H1 (cell line): ENCODE measurements at regions not wholly inside any gene's neighbourhood (a gene's known extent, or its start where the extent isn't known, plus 50 kb on each side); places are given as distances from the start of the nearest gene placed in this dataset.

ENCODE experiments used
- CTCF ChIA-PET: fragments of 300-600 bp; sonication (Branson Sonifier 250); formaldehyde crosslinking; loops from one replicate; lab custom pipeline; 2021; ENCODE audit not compliant: partially characterized antibody; lab: Charles Lee
- POLR2A ChIA-PET: fragments of 300-600 bp; sonication (Branson Sonifier 250); formaldehyde crosslinking; loops from one replicate; lab custom pipeline; 2021; ENCODE audit warnings: inconsistent platforms; ENCODE audit not compliant: partially characterized antibody; lab: Charles Lee
- DNase-seq, 2 experiments: peaks; one replicate each; pipeline versions ENCODE4 v3.0.0 to v3.0.0-alpha.2; 2010 to 2022; ENCODE audit warnings: low spot score in 2 of 2, low read depth in 1 of 2, mixed read lengths in 1 of 2
- FAIRE-seq: peaks from 2 replicates; lab custom pipeline; 2011; peaks lifted over from hg19 to GRCh38; lab: Jason Lieb, UNC
- H2AFZ ChIP-seq: 2 replicates; pipeline ENCODE4 v1.8.1; 2012; ENCODE audit warnings: low read length, inconsistent platforms
- H2AK5ac ChIP-seq: 2 replicates; pipeline ENCODE4 v1.6.1; 2013; ENCODE audit warnings: low read depth, low read length
- H2BK120ac ChIP-seq: replicated peaks from 2 replicates; pipeline ENCODE3; 2013; ENCODE audit warnings: low read depth, low read length, inconsistent platforms
- H2BK12ac ChIP-seq: 2 replicates; pipeline ENCODE4 v1.6.1; 2013; ENCODE audit warnings: low read depth, low read length
- H2BK15ac ChIP-seq: 2 replicates; pipeline ENCODE4 v1.6.1; 2013; ENCODE audit warnings: low read length
- H2BK20ac ChIP-seq: 2 replicates; pipeline ENCODE4 v1.6.1; 2013; ENCODE audit warnings: low read length
- H2BK5ac ChIP-seq: 2 replicates; pipeline ENCODE4 v1.6.1; 2013; ENCODE audit warnings: low read depth, low read length
- H3K14ac ChIP-seq: 2 replicates; pipeline ENCODE4 v1.6.1; 2013; ENCODE audit warnings: inconsistent platforms; ENCODE audit not compliant: insufficient read length
- H3K18ac ChIP-seq: 2 replicates; pipeline ENCODE4 v1.6.1; 2013; ENCODE audit warnings: low read length; ENCODE audit errors: extremely low read depth
- H3K23ac ChIP-seq: 2 replicates; pipeline ENCODE4 v1.6.1; 2013; ENCODE audit warnings: inconsistent platforms; ENCODE audit not compliant: insufficient read length
- H3K23me2 ChIP-seq: 2 replicates; pipeline ENCODE4 v1.6.1; 2013; ENCODE audit warnings: low read depth, low read length
- H3K27ac ChIP-seq: 2 replicates; pipeline ENCODE4 v1.6.1; 2011; ENCODE audit warnings: low read depth, low read length, inconsistent platforms
- H3K27me3 ChIP-seq, 4 experiments: replicated peaks in 1 of 4; 1 replicate in 1 of 4; 2 replicates in 3 of 4; pipeline versions ENCODE4 v1.6.1 to v1.8.1; 2011 to 2013; ENCODE audit warnings: low read length in 3 of 4, mild to moderate bottlenecking in 3 of 4, inconsistent platforms in 2 of 4, mixed read lengths in 2 of 4, moderate library complexity in 1 of 4; ENCODE audit not compliant: control insufficient read depth in 3 of 4, insufficient read depth in 3 of 4; ENCODE audit errors: extremely low read depth in 1 of 4
- H3K36me3 ChIP-seq, 4 experiments: 2 replicates each; pipeline versions ENCODE4 v1.6.1 to v1.8.1; 2011 to 2013; ENCODE audit warnings: mild to moderate bottlenecking in 4 of 4, low read length in 3 of 4, moderate library complexity in 2 of 4, control low read depth in 1 of 4, inconsistent platforms in 1 of 4; ENCODE audit not compliant: insufficient read depth in 4 of 4, control insufficient read depth in 2 of 4
- H3K4ac ChIP-seq: replicated peaks from 2 replicates; pipeline ENCODE3; 2013; ENCODE audit warnings: low read length, low read depth, mixed read lengths, inconsistent platforms; ENCODE audit not compliant: insufficient read length
- H3K4me1 ChIP-seq, 4 experiments: replicated peaks in 1 of 4; 1 replicate in 1 of 4; 2 replicates in 3 of 4; pipeline versions ENCODE4 v1.6.1 to v1.8.1; 2011 to 2013; ENCODE audit warnings: low read length in 3 of 4, inconsistent platforms in 2 of 4, mixed read lengths in 1 of 4; ENCODE audit not compliant: insufficient read depth in 4 of 4, control insufficient read depth in 3 of 4
- H3K4me2 ChIP-seq, 2 experiments: 2 replicates each; pipeline versions ENCODE4 v1.6.1 to v1.8.1; 2011 to 2013; ENCODE audit warnings: low read depth in 2 of 2, low read length in 2 of 2, control low read depth in 1 of 2, inconsistent platforms in 1 of 2, mild to moderate bottlenecking in 1 of 2; ENCODE audit not compliant: insufficient read depth in 1 of 2
- H3K4me3 ChIP-seq, 4 experiments: fragments of 200-600, 300-600 bp in 1 of 4; sonication (generic), shearing (Covaris generic), sonication (Bioruptor Twin) in 1 of 4; 2 replicates each; pipeline versions ENCODE4 v1.5.1 to v1.8.1; 2011 to 2016; ENCODE audit warnings: low read length in 4 of 4, low read depth in 3 of 4, control low read depth in 2 of 4, inconsistent platforms in 2 of 4, mild to moderate bottlenecking in 2 of 4, mixed read lengths in 1 of 4, moderate library complexity in 1 of 4; ENCODE audit not compliant: insufficient read depth in 2 of 4; ENCODE audit errors: extremely low read depth in 1 of 4
- H3K56ac ChIP-seq: replicated peaks from 2 replicates; pipeline ENCODE3; 2013; ENCODE audit warnings: low read depth, mild to moderate bottlenecking, mixed read lengths, low read length, inconsistent platforms; ENCODE audit not compliant: insufficient read length
- H3K79me1 ChIP-seq: 2 replicates; pipeline ENCODE4 v1.6.1; 2013; ENCODE audit warnings: low read depth, low read length, control low read depth
- H3K79me2 ChIP-seq, 2 experiments: 2 replicates each; pipeline versions ENCODE4 v1.6.1 to v1.8.1; 2012 to 2013; ENCODE audit warnings: low read length in 2 of 2, mild to moderate bottlenecking in 2 of 2, inconsistent platforms in 1 of 2; ENCODE audit not compliant: insufficient read depth in 2 of 2, control insufficient read depth in 1 of 2
- H3K9ac ChIP-seq, 4 experiments: replicated peaks in 1 of 4; 1 replicate in 1 of 4; 2 replicates in 3 of 4; pipeline versions ENCODE4 v1.6.1 to v1.8.1; 2011 to 2013; ENCODE audit warnings: low read depth in 3 of 4, low read length in 3 of 4, control low read depth in 2 of 4, mild to moderate bottlenecking in 2 of 4, moderate library complexity in 2 of 4, inconsistent platforms in 1 of 4; ENCODE audit errors: extremely low read depth in 1 of 4
- H3K9me3 ChIP-seq, 2 experiments: 2 replicates each; pipeline versions ENCODE4 v1.6.1 to v1.8.1; 2012 to 2013; ENCODE audit warnings: mild to moderate bottlenecking in 2 of 2, moderate library complexity in 2 of 2, control low read depth in 1 of 2, inconsistent platforms in 1 of 2, low read depth in 1 of 2, low read length in 1 of 2, mixed read lengths in 1 of 2; ENCODE audit not compliant: insufficient read depth in 2 of 2
- H4K20me1 ChIP-seq, 2 experiments: replicated peaks in 1 of 2; 2 replicates each; pipeline versions ENCODE3 to v1.8.1; 2011 to 2013; ENCODE audit warnings: inconsistent platforms in 2 of 2, low read length in 2 of 2, mild to moderate bottlenecking in 1 of 2; ENCODE audit not compliant: insufficient read depth in 2 of 2, control insufficient read depth in 1 of 2
- H4K5ac ChIP-seq: 2 replicates; pipeline ENCODE4 v1.6.1; 2013; ENCODE audit warnings: low read length, low read depth, mixed read lengths, inconsistent platforms; ENCODE audit not compliant: insufficient read length
- H4K8ac ChIP-seq: 2 replicates; pipeline ENCODE4 v1.8.0; 2013; ENCODE audit warnings: mild to moderate bottlenecking, moderate library complexity, low read length, inconsistent platforms; ENCODE audit not compliant: insufficient read depth; ENCODE audit errors: extremely low read depth
- H4K91ac ChIP-seq: replicated peaks from 2 replicates; pipeline ENCODE3; 2013; ENCODE audit warnings: low read length, mixed read lengths, inconsistent platforms; ENCODE audit not compliant: insufficient read length
- ASH2L ChIP-seq: fragments of 200-600, 300-600 bp; sonication (generic); IDR thresholded peaks from one replicate; pipeline ENCODE4 v1.7.1; 2017; ENCODE audit warnings: low read length
- CEBPB ChIP-seq: IDR thresholded peaks from 2 replicates; pipeline ENCODE4 v1.6.1; 2012; ENCODE audit warnings: low read depth, low read length
- CTBP2 ChIP-seq: IDR thresholded peaks from 2 replicates; pipeline ENCODE4 v1.7.0; 2011; ENCODE audit warnings: borderline replicate concordance, mild to moderate bottlenecking, moderate library complexity, mixed read lengths, low read length; ENCODE audit not compliant: insufficient read depth, insufficient read length
- CTCF ChIP-seq, 3 experiments: IDR thresholded peaks; 1 replicate in 2 of 3; 2 replicates in 1 of 3; pipeline versions ENCODE4 v1.5.1 to v1.6.1; 2011; ENCODE audit warnings: low read length in 3 of 3, mild to moderate bottlenecking in 3 of 3, inconsistent platforms in 2 of 3, low read depth in 1 of 3, moderate library complexity in 1 of 3; ENCODE audit not compliant: insufficient read depth in 1 of 3; ENCODE audit errors: control extremely low read depth in 1 of 3
- EGR1 ChIP-seq: IDR thresholded peaks from 2 replicates; pipeline ENCODE4 v1.6.1; 2011; ENCODE audit warnings: low read depth, low read length, borderline replicate concordance
- FOSL1 ChIP-seq: IDR thresholded peaks from 2 replicates; pipeline ENCODE4 v1.6.1; 2011; ENCODE audit warnings: mild to moderate bottlenecking, low read depth, low read length, moderate library complexity; ENCODE audit not compliant: insufficient read depth
- KDM4A ChIP-seq: IDR thresholded peaks from one replicate; pipeline ENCODE4 v1.7.1; 2012; ENCODE audit warnings: low read depth, mild to moderate bottlenecking, moderate library complexity, low read length, inconsistent platforms; ENCODE audit not compliant: severe bottlenecking
- RBBP5 ChIP-seq: IDR thresholded peaks from 2 replicates; pipeline ENCODE4 v1.7.1; 2012; ENCODE audit warnings: low read depth, mild to moderate bottlenecking, inconsistent platforms, low read length, moderate library complexity, borderline replicate concordance
- RNF2 ChIP-seq: fragments of 200-900, 300-1000 bp; sonication (generic); IDR thresholded peaks from 2 replicates; pipeline ENCODE4 v1.7.1; 2016; ENCODE audit warnings: borderline replicate concordance, low read depth, mild to moderate bottlenecking, antibody characterized with exemption, low read length; ENCODE audit not compliant: poor library complexity, severe bottlenecking; ENCODE audit errors: missing control alignments
- SIX5 ChIP-seq: IDR thresholded peaks from 2 replicates; pipeline ENCODE4 v1.6.1; 2011; ENCODE audit warnings: mild to moderate bottlenecking, low read depth, low read length
- SP1 ChIP-seq: IDR thresholded peaks from 2 replicates; pipeline ENCODE4 v1.6.1; 2011; ENCODE audit warnings: low read depth, low read length
- SRF ChIP-seq: IDR thresholded peaks from 2 replicates; pipeline ENCODE4 v1.6.1; 2011; ENCODE audit warnings: mild to moderate bottlenecking, low read depth, low read length, moderate library complexity
- YY1 ChIP-seq: IDR thresholded peaks from 2 replicates; pipeline ENCODE4 v1.6.1; 2011; ENCODE audit warnings: low read depth, mild to moderate bottlenecking, low read length
- WGBS, 2 experiments: shearing (Covaris generic) in 1 of 2; methylation state at CpG; one replicate each; pipeline versions ENCODE4 v1.1.6 to v1.1.7; 2013 to 2015; ENCODE audit warnings: low lambda C conversion rate in 2 of 2, mixed read lengths in 2 of 2, inconsistent platforms in 1 of 2, low coverage in 1 of 2, missing lambda C conversion rate in 1 of 2; ENCODE audit not compliant: insufficient replicate concordance in 2 of 2, insufficient coverage in 1 of 2, insufficient read length in 1 of 2; ENCODE audit errors: extremely low coverage in 1 of 2, missing lambda C conversion rate in 1 of 2; 5-methylcytosine and 5-hydroxymethylcytosine counted together

DNA sequence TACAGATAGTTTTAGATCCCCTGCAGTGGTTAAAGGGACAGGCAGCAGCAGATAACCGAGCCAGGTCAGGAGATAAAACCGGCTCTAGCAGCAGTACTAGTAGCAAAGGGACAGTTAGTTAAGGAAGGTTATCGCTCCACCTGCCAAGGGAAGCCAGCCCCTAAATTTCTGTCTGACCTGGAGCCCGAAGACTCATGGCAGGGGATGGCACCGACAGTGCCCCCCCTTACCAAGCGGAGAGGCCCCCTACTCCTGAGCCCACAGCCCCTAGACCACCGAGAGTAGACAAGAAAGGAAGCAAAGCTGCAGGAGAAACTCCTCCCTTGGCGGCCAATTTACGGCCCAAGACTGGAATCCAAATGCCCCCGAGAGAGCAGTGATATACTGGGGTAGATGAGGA is 61.3 kb upstream of the MAGEC2 start:
- CTCF ChIA-PET: no interaction called here
- WGBS, 2 experiments: 100% methylated on average over 3 of the region's 10 CpGs; no CpG with 5 or more reads in 1 of the 2 experiments
- TF ChIP-seq CTCF (IDR thresholded peaks at IDR 0.05; ENCODE audit: control extremely low read depth in 1 of 3, insufficient read depth in 1 of 3, low read depth in 1 of 3, low read length in 3 of 3) (no peak), FOSL1 (no peak), CTBP2 (no peak), YY1 (no peak), RBBP5 (no peak), KDM4A (no peak), RNF2 (no peak), ASH2L (no peak), SIX5 (no peak), EGR1 (no peak), CEBPB (no peak), SRF (no peak), SP1 (no peak)

More for the DNA sequence above, 61.3 kb upstream of the MAGEC2 start:
- no peak for DNase-seq
- Histone ChIP-seq H4K8ac (no peak overlapping the region), H3K36me3 (no peaks in the 10 kb centered on the region), H4K91ac (no peak overlapping the region), H3K27me3 (no peaks in the 10 kb centered on the region), H4K20me1 (no peaks in the 10 kb centered on the region), H3K79me1 (no peaks in the 10 kb centered on the region), H3K9me3 (no peaks in the 10 kb centered on the region), H3K4ac (no peak overlapping the region), H3K23me2 (no peaks in the 10 kb centered on the region), H3K14ac (no peak overlapping the region), H3K4me1 (peaks cover 0 to 2% (median 0%) of the 10 kb centered on the region in 4 experiments; a peak in 1 of 7 replicates), H2BK15ac (no peak overlapping the region), H3K4me2 (no peak overlapping the region), H2AFZ (no peak overlapping the region), H2AK5ac (no peak overlapping the region), H3K27ac (no peak overlapping the region), H3K18ac (no peak overlapping the region), H3K79me2 (no peaks in the 10 kb centered on the region), H2BK20ac (no peak overlapping the region), H2BK120ac (no peak overlapping the region), H3K56ac (no peak overlapping the region), H3K23ac (no peak overlapping the region), H4K5ac (no peak overlapping the region), H2BK5ac (no peak overlapping the region), H3K4me3 (no peak overlapping the region), H3K9ac (no peak overlapping the region), H2BK12ac (no peak overlapping the region)
- POLR2A ChIA-PET: no interaction called here
- FAIRE-seq: no peak
